Naive thymus-derived CD4-positive, alpha-beta T cell (primary cell): ENCODE measurements at regions not wholly inside any gene's neighbourhood (a gene's known extent, or its start where the extent isn't known, plus 50 kb on each side); places are given as distances from the start of the nearest gene placed in this dataset.

Experiments
- ATAC-seq: fragments of 150-1000 bp; cut with Tn5 transposase; 2 replicates; pipeline ENCODE4 v1.10.0; 2021; ENCODE audit warnings: mild to moderate bottlenecking, moderate library complexity
- CTCF ChIA-PET: fragments of 350-600 bp; sonication (Branson Sonifier 250); formaldehyde crosslinking; loops from one replicate; lab custom pipeline; 2021; ENCODE audit warnings: antibody characterized with exemption; lab: Charles Lee
- POLR2A ChIA-PET: fragments of 350-600 bp; sonication (Branson Sonifier 250); formaldehyde crosslinking; loops from one replicate; lab custom pipeline; 2021; ENCODE audit warnings: antibody characterized with exemption, inconsistent platforms; lab: Charles Lee
- DNase-seq, 9 donors: peaks; one replicate each; pipeline versions ENCODE4 v3.0.0 to v3.0.0-alpha.2; 2020 to 2022; ENCODE audit warnings: mixed read lengths in 1 of 9
- H3K27ac ChIP-seq: one replicate; pipeline ENCODE4 v1.7.0; 2013; ENCODE audit warnings: mild to moderate bottlenecking, low read depth, low read length, moderate library complexity
- H3K27me3 ChIP-seq, 2 donors: one replicate each; pipeline ENCODE4 v1.7.0; 2013; ENCODE audit warnings: low read length in 2 of 2, mild to moderate bottlenecking in 2 of 2, moderate library complexity in 2 of 2; ENCODE audit not compliant: control insufficient read depth in 2 of 2, insufficient read depth in 2 of 2
- H3K36me3 ChIP-seq, 3 experiments: 1 replicate in 2 of 3; 2 replicates in 1 of 3; pipeline ENCODE4 v1.7.0; 2013; ENCODE audit warnings: low read length in 3 of 3, mild to moderate bottlenecking in 3 of 3, moderate library complexity in 1 of 3; ENCODE audit not compliant: insufficient read depth in 3 of 3, control insufficient read depth in 2 of 3
- H3K4me1 ChIP-seq, 2 donors: one replicate each; pipeline ENCODE4 v1.7.0; 2013; ENCODE audit warnings: low read length in 2 of 2, mild to moderate bottlenecking in 2 of 2, moderate library complexity in 1 of 2; ENCODE audit not compliant: control insufficient read depth in 2 of 2, insufficient read depth in 2 of 2
- H3K4me3 ChIP-seq: 2 replicates; pipeline ENCODE4 v1.7.0; 2013; ENCODE audit warnings: mild to moderate bottlenecking, low read length
- H3K9me3 ChIP-seq, 3 experiments: 1 replicate in 2 of 3; 2 replicates in 1 of 3; pipeline ENCODE4 v1.7.0; 2013; ENCODE audit warnings: low read length in 3 of 3; ENCODE audit not compliant: control insufficient read depth in 2 of 3
- H3K27ac Mint-ChIP-seq, 9 donors: one replicate each; pipeline ENCODE4 v1.8.0; 2020 to 2022; ENCODE audit warnings: mixed read lengths in 9 of 9, mild to moderate bottlenecking in 8 of 9, moderate library complexity in 5 of 9, inconsistent platforms in 2 of 9
- H3K27me3 Mint-ChIP-seq, 5 donors: one replicate each; pipeline ENCODE4 v1.8.0; 2021 to 2022; ENCODE audit warnings: mixed read lengths in 5 of 5, mild to moderate bottlenecking in 1 of 5
- H3K36me3 Mint-ChIP-seq, 5 donors: one replicate each; pipeline ENCODE4 v1.8.0; 2020 to 2022; ENCODE audit warnings: mixed read lengths in 5 of 5, mild to moderate bottlenecking in 3 of 5, inconsistent platforms in 1 of 5
- H3K4me1 Mint-ChIP-seq, 7 donors: one replicate each; pipeline ENCODE4 v1.8.0; 2020 to 2022; ENCODE audit warnings: mixed read lengths in 7 of 7, mild to moderate bottlenecking in 3 of 7, inconsistent platforms in 1 of 7
- H3K4me3 Mint-ChIP-seq, 10 donors: one replicate each; pipeline ENCODE4 v1.8.0; 2020 to 2022; ENCODE audit warnings: mild to moderate bottlenecking in 10 of 10, mixed read lengths in 10 of 10, moderate library complexity in 6 of 10, inconsistent platforms in 2 of 10
- H3K9me3 Mint-ChIP-seq, 11 donors: one replicate each; pipeline ENCODE4 v1.8.0; 2020 to 2022; ENCODE audit warnings: mixed read lengths in 11 of 11, mild to moderate bottlenecking in 4 of 11, inconsistent platforms in 1 of 11, moderate library complexity in 1 of 11
- intact Hi-C, 2 donors: fragments of 100-400 bp; cut with micrococcal nuclease; formaldehyde crosslinking; loops; one replicate each; pipeline ENCODE4 v1.15.1; 2023

DNA sequence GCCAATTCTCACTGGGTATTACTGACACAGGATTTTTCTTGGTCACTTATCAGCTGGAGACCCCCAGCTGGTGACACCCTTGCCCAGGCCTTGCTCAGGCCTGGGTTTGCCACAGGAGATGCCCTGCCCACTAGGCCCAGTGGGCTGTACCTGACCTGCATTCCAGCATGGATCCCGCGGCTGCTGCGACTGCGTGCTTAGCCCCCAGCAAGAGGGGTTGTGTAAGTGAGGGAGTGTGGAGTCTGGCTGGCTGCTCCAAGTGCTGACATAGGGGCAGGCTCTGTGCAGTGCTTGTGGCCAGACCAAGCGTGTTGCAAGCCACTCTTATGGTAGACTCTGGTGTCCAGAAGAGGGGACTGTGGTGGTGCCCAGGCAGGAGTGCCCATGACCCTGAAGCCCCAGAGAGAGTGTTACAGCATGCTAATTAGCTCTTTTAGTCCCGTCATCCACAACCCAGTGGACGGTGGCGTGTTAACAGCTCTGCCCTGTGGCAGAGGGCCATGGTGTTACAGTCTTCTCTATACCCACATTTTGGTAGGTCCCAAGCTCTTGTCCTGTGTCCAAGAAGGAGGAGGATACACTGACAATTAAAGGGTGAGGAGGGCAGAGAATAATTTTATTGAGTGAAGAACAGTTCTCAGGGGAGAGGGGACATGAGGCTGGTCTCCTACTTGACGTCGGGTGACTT lies 491.7 kb upstream of the MEIS1 start:
- no peaks in the 10 kb centered on the region for H3K27me3 ChIP-seq
- H3K4me1 ChIP-seq: no peaks in the 10 kb centered on the region
- DNase-seq: no peak
- intact Hi-C loops: no loop called here
- Mint-ChIP-seq H3K4me3 (no peak overlapping the region), H3K4me1 (no peaks in the 10 kb centered on the region), H3K36me3 (peaks cover 0 to 3% (median 0%) of the 10 kb centered on the region in 5 donors), H3K9me3 (peaks cover 0 to 13% (median 4%) of the 10 kb centered on the region in 11 donors), H3K27ac (no peak overlapping the region), H3K27me3 (peaks cover 0 to 11% (median 0%) of the 10 kb centered on the region in 5 donors)
- H3K36me3 ChIP-seq: no peaks in the 10 kb centered on the region
- H3K4me3 ChIP-seq: no peak overlapping the region
- ChIA-PET CTCF (no interaction called here), POLR2A (no interaction called here)
- no peaks in the 10 kb centered on the region for H3K9me3 ChIP-seq
- ATAC-seq: no peak
- H3K27ac ChIP-seq: no peak overlapping the region

DNA sequence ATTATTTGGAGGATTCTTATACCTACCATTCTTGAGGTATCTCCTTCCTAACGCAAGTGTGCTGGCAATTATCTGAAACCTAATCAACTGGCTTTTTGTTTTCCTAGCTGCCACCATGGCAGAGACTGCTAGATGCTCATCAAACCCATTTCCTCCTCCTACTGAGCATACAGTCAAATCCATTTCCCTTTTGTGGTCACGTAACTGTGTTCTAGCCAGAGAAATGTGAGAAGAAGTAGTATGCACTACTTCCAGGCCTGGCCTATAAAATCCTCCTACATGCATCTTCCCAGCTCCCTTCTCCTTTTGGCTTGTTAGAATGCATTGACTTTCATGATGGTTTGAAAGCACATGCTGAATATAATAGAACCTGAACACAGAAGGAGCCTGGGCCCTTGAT lies 494.1 kb upstream of the MEIS1 start:
- Histone ChIP-seq H3K4me3 (no peak overlapping the region), H3K36me3 (no peaks in the 10 kb centered on the region), H3K4me1 (no peaks in the 10 kb centered on the region), H3K27ac (no peak overlapping the region), H3K27me3 (no peaks in the 10 kb centered on the region), H3K9me3 (no peaks in the 10 kb centered on the region)
- Mint-ChIP-seq H3K9me3 (peaks cover 0 to 9% (median 3%) of the 10 kb centered on the region in 11 donors), H3K27me3 (peaks cover 0 to 4% (median 0%) of the 10 kb centered on the region in 5 donors), H3K36me3 (peaks cover 0 to 3% (median 0%) of the 10 kb centered on the region in 5 donors), H3K4me3 (no peak overlapping the region), H3K27ac (no peak overlapping the region), H3K4me1 (no peaks in the 10 kb centered on the region)
- CTCF ChIA-PET: no interaction called here
- intact Hi-C loops: no loop called here
- ATAC-seq: no peak
- DNase-seq: no peak
- POLR2A ChIA-PET: no interaction called here

DNA sequence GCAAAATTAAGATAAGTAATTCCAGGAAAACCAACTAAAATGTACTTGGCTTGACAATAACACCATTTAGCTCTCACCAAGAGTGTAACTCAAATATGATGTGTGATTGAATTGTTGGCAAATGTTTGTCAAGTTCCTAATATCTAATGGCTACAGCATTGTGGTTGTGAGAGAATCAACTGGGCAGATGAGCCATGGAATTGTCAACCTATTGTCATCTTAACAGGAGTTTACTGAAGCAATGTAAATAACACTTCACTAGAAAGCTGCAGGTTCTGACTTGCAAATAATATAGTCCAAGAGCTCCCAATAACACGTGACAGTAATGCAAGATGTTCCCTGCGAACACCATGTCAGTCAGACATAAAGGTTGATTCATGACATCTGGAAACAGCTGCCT lies 495.2 kb upstream of the MEIS1 start:
- no peak for DNase-seq
- intact Hi-C loops: no loop called here
- Histone ChIP-seq H3K27ac (no peak overlapping the region), H3K4me3 (no peak overlapping the region), H3K4me1 (no peaks in the 10 kb centered on the region), H3K36me3 (no peaks in the 10 kb centered on the region), H3K27me3 (no peaks in the 10 kb centered on the region), H3K9me3 (no peaks in the 10 kb centered on the region)
- Mint-ChIP-seq H3K27me3 (peaks cover 0 to 4% (median 0%) of the 10 kb centered on the region in 5 donors), H3K9me3 (peaks cover 0 to 9% (median 3%) of the 10 kb centered on the region in 11 donors), H3K27ac (no peak overlapping the region), H3K4me1 (no peaks in the 10 kb centered on the region), H3K4me3 (no peak overlapping the region), H3K36me3 (peaks cover 0 to 3% (median 0%) of the 10 kb centered on the region in 5 donors)
- POLR2A ChIA-PET: no interaction called here
- ATAC-seq: no peak
- CTCF ChIA-PET: no interaction called here

DNA sequence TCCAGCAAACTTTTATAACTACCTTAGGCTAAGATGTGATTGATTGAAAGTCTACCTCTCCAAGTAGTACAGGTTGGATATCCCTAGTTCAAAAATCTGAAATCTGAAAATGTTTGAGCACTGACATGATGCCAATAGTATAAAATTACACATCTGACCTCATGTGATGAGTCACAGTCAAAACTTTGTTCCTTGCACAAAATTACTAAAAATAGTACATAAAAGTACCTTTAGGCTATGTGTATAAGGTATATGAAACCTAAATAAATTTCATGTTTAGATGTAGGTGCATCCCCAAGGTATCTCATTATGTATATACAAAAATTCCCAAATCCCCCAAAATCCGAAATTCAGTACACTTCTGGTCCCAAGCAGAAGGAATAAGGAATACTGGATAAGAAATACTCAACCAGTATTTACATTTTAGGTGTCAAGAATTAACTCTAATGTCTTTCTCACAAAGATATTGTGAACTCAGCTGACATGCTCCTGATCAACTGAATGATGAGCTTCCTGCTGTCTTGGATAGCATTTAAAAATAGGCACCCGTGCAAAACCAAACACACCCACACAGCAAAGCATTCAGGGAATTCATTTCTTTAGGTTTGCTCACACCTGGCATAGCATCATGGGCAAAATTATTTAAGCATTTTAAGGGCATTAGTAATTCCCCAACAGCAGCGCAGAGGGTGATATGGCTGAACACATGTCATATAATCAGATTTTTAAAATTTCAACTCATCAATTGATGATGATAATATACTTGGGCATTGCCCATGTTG lies 497.4 kb upstream of the MEIS1 start:
- no peaks in the 10 kb centered on the region for H3K4me1 Mint-ChIP-seq
- DNase-seq (no peak), ATAC-seq (no peak)
- ChIA-PET CTCF (no interaction called here), POLR2A (no interaction called here)
- H3K36me3 Mint-ChIP-seq: peaks cover 0 to under 1% (median 0%) of the 10 kb centered on the region in 5 donors
- intact Hi-C loops: no loop called here
- Histone ChIP-seq H3K36me3 (no peaks in the 10 kb centered on the region), H3K27ac (no peak overlapping the region), H3K27me3 (peaks cover 0 to 3% of the 10 kb centered on the region in 2 donors), H3K4me1 (no peaks in the 10 kb centered on the region), H3K9me3 (no peaks in the 10 kb centered on the region), H3K4me3 (no peak overlapping the region)
- H3K4me3 Mint-ChIP-seq: no peak overlapping the region
- H3K27me3 Mint-ChIP-seq: peaks cover 0 to 13% (median 6%) of the 10 kb centered on the region in 5 donors
- H3K9me3 Mint-ChIP-seq: peaks cover 0 to 5% (median 0%) of the 10 kb centered on the region in 11 donors
- H3K27ac Mint-ChIP-seq: no peak overlapping the region

DNA sequence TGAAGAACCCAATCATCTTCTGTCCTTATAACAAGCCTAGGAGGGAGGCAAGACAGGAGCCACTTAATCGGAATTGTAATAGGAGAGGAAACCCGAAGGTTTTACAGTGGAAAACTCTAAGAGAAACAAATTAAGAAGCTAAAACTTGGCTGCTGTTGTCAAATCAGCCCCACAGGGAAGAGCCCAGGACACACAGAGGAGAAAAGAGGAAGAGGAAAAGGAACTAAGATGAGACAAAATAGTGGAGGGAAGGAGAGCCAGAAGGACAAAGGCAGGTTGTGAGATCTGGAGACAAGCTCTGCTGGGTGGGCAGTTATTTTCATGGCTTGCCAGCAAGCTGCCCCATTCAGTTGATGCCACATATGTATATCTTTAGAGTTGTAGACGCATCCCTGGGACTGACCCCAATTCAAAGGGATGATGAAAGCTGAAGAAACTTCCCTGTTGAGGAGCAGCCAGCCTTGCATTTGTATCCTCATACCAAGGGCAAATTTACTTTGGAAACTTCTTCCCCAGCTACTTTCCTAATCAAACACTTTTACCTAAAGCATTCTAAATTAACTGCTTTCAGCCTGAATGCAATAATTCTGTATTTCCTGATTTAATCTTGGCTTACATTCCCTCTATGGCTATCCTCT lies 499.8 kb upstream of the MEIS1 start:
- DNase-seq (no peak), ATAC-seq (no peak)
- Histone ChIP-seq H3K4me3 (no peak overlapping the region), H3K4me1 (no peaks in the 10 kb centered on the region), H3K36me3 (no peaks in the 10 kb centered on the region), H3K9me3 (no peaks in the 10 kb centered on the region), H3K27me3 (peaks cover 0 to 3% of the 10 kb centered on the region in 2 donors), H3K27ac (no peak overlapping the region)
- no peaks in the 10 kb centered on the region for H3K4me1 Mint-ChIP-seq
- H3K27ac Mint-ChIP-seq: no peak overlapping the region
- CTCF ChIA-PET: no interaction called here
- intact Hi-C loops: no loop called here
- H3K9me3 Mint-ChIP-seq: peaks cover 0 to 4% (median 0%) of the 10 kb centered on the region in 11 donors
- POLR2A ChIA-PET: no interaction called here
- no peak overlapping the region for H3K4me3 Mint-ChIP-seq
- H3K36me3 Mint-ChIP-seq: no peaks in the 10 kb centered on the region
- H3K27me3 Mint-ChIP-seq: peaks cover 0 to 14% (median 7%) of the 10 kb centered on the region in 5 donors

DNA sequence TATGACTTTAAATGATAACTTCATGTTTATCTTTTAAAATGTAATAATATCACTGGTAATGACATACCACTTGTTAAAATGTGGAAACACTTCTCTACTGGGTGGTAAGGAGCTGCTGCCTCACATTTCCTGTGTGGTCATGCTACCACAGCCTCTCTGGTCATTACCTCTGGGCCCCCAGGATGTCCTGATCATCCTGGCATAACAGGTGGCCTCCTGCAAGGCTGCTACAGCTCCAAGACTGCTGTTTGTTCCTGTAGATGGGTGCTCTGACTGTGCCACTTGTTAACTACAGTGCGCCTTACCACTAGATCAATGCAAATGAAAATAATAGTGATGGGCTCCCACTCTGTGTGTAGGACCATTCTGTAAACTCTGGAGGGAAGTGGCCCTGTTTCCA lies 500.2 kb upstream of the SPRED2 start:
- Histone ChIP-seq H3K9me3 (no peaks in the 10 kb centered on the region), H3K4me3 (no peak overlapping the region), H3K27me3 (peaks cover 0 to 3% of the 10 kb centered on the region in 2 donors), H3K4me1 (no peaks in the 10 kb centered on the region), H3K27ac (no peak overlapping the region), H3K36me3 (no peaks in the 10 kb centered on the region)
- peaks cover 0 to 9% (median 0%) of the 10 kb centered on the region in 11 donors for H3K9me3 Mint-ChIP-seq
- no peaks in the 10 kb centered on the region for H3K36me3 Mint-ChIP-seq
- peaks cover 0 to 13% (median 7%) of the 10 kb centered on the region in 5 donors for H3K27me3 Mint-ChIP-seq
- ChIA-PET CTCF (interaction anchor here (0.6 kb wide), 1 partner anchor 804 kb away, joined by 3 read pairs; no protein-coding TSS in a partner anchor), POLR2A (no interaction called here)
- no peak overlapping the region for H3K27ac Mint-ChIP-seq
- intact Hi-C loops: no loop called here
- no peaks in the 10 kb centered on the region for H3K4me1 Mint-ChIP-seq
- no peak overlapping the region for H3K4me3 Mint-ChIP-seq
- DNase-seq (no peak), ATAC-seq (no peak)
